ENCODE measurements at regions not wholly inside any gene's neighbourhood (a gene's known extent, or its start where the extent isn't known, plus 50 kb on each side); places are given as distances from the start of the nearest gene placed in this dataset.

DNA sequence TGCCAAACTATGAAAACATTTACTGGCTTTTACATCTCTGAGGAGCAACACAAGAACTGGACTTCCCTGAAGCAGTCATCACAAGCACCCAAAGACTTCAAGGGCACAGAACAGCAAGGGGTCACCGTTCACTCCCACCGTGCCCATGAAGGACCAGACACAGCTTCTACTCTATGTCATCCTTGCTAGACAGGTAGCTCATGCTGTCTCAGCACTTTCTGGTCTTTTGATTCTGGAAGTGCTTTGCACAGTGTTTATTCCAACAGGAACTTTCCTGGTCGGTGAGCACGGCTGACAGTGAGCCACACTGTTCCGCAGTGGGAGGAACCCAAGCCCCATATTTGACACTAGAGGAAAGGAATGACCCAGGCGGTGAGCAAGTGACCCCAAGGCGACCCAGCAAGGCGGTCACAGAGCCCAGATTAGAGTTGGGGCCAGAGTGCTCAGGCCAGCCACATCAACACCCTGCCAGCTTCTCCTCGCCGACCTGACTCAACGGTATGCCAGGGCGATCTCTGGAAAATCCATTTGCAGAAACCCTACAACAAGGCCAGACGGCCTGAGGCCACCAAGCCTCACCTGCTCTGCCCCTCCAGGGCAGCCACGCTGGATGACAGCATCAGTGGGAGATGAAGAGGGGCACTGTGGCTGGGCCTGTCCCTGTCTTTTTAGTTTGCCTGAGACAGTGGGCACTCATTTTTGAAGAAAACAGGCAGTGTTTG lies 318.6 kb downstream of the TCERG1L start:
- no peak for DNase-seq
- Histone ChIP-seq H2BK15ac (replicated peaks; ENCODE audit: low read depth) (no peak overlapping the region), H3K9ac (ENCODE audit: low read length) (no peak overlapping the region), H4K8ac (ENCODE audit: low read depth, low read length) (no peak overlapping the region), H3K79me2 (ENCODE audit: control insufficient read depth, insufficient read depth, low read length) (no peaks in the 10 kb centered on the region), H3K56ac (ENCODE audit: low read length) (no peak overlapping the region), H3K4me3 (ENCODE audit: low read length) (no peak overlapping the region), H2AK5ac (ENCODE audit: low read length) (no peak overlapping the region), H3K18ac (ENCODE audit: low read length) (no peak overlapping the region), H3K4me2 (ENCODE audit: low read length) (no peak overlapping the region), H3K27me3 (ENCODE audit: insufficient read depth, low read length, poor library complexity) (no peaks in the 10 kb centered on the region), H3K27ac (ENCODE audit: low read depth, low read length) (no peak overlapping the region), H2BK5ac (ENCODE audit: low read length) (no peak overlapping the region), H3K4ac (ENCODE audit: low read depth, low read length) (no peak overlapping the region), H3K23ac (ENCODE audit: low read length) (no peak overlapping the region), H3K4me1 (ENCODE audit: control insufficient read depth, low read depth, low read length) (no peaks in the 10 kb centered on the region), H4K5ac (ENCODE audit: low read length) (no peak overlapping the region), H3K36me3 (ENCODE audit: control insufficient read depth, insufficient read depth, low read length) (no peaks in the 10 kb centered on the region), H2BK120ac (ENCODE audit: low read depth, low read length) (no peak overlapping the region), H3K79me1 (ENCODE audit: low read length) (no peaks in the 10 kb centered on the region)
- no CpG with 5 or more reads among the region's 14 CpGs for WGBS (ENCODE audit: extremely low coverage, insufficient coverage, low lambda C conversion rate)

DNA sequence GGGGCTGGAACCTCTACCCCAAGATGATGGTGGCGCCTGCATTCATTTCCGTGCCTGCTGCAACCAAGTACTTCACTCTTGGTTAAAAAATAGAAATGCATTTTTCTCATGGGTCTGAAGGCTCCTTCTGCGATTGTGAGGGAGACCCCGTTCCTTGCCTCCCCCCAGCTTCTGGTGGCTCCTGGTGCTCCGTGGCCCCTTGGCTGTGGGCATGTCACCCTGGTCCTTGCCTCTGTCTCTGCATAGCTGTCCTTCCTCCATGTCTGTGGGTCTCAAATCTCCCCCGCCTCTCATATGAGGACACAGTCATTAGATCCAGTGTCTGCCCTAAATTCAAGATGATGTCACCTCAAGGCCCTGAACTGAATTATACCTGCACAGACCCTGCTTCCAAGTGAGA lies 317.9 kb downstream of the TCERG1L start:
- WGBS (ENCODE audit: extremely low coverage, insufficient coverage, low lambda C conversion rate): no CpG with 5 or more reads among the region's 6 CpGs
- no peak overlapping the region for H3K18ac ChIP-seq (ENCODE audit: low read length)
- no peaks in the 10 kb centered on the region for H3K79me2 ChIP-seq (ENCODE audit: control insufficient read depth, insufficient read depth, low read length)
- H3K36me3 ChIP-seq (ENCODE audit: control insufficient read depth, insufficient read depth, low read length): no peaks in the 10 kb centered on the region
- H3K27ac ChIP-seq (ENCODE audit: low read depth, low read length): no peak overlapping the region
- H3K4me3 ChIP-seq (ENCODE audit: low read length): no peak overlapping the region
- H2BK5ac ChIP-seq (ENCODE audit: low read length): no peak overlapping the region
- H3K79me1 ChIP-seq (ENCODE audit: low read length): no peaks in the 10 kb centered on the region
- H4K8ac ChIP-seq (ENCODE audit: low read depth, low read length): no peak overlapping the region
- H3K4me2 ChIP-seq (ENCODE audit: low read length): no peak overlapping the region
- no peak overlapping the region for H2AK5ac ChIP-seq (ENCODE audit: low read length)
- no peak overlapping the region for H3K23ac ChIP-seq (ENCODE audit: low read length)
- no peak for DNase-seq
- no peak overlapping the region for H2BK120ac ChIP-seq (ENCODE audit: low read depth, low read length)
- no peaks in the 10 kb centered on the region for H3K4me1 ChIP-seq (ENCODE audit: control insufficient read depth, low read depth, low read length)
- H4K5ac ChIP-seq (ENCODE audit: low read length): no peak overlapping the region
- no peak overlapping the region for H3K4ac ChIP-seq (ENCODE audit: low read depth, low read length)
- no peaks in the 10 kb centered on the region for H3K27me3 ChIP-seq (ENCODE audit: insufficient read depth, low read length, poor library complexity)
- no peak overlapping the region for H3K9ac ChIP-seq (ENCODE audit: low read length)
- no peak overlapping the region for H3K56ac ChIP-seq (ENCODE audit: low read length)
- H2BK15ac ChIP-seq (replicated peaks; ENCODE audit: low read depth): no peak overlapping the region

DNA sequence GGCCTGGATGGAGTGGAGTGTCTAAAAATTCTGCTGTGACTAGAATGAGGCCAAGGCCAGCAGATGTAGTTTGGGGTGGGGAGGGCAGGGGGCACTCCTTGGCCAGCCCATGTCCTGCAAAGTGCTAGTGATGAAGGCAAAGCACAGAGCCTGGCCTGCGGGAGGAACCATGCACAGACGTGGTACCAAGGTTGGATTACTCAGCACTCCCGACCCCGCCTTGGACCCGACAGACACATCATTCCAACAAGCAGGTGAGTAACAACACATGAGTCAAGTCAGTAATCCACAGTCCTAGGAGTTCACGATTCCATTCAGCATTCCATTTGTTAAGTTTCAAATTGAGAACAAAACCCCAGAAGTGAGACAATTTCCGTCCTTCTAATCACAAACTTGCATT lies 317.3 kb downstream of the TCERG1L start:
- Histone ChIP-seq H3K18ac (ENCODE audit: low read length) (no peak overlapping the region), H3K4me3 (ENCODE audit: low read length) (no peak overlapping the region), H3K79me2 (ENCODE audit: control insufficient read depth, insufficient read depth, low read length) (no peaks in the 10 kb centered on the region), H3K4me1 (ENCODE audit: control insufficient read depth, low read depth, low read length) (no peaks in the 10 kb centered on the region), H3K27ac (ENCODE audit: low read depth, low read length) (no peak overlapping the region), H3K4ac (ENCODE audit: low read depth, low read length) (no peak overlapping the region), H3K79me1 (ENCODE audit: low read length) (no peaks in the 10 kb centered on the region), H3K56ac (ENCODE audit: low read length) (no peak overlapping the region), H2BK15ac (replicated peaks; ENCODE audit: low read depth) (no peak overlapping the region), H3K36me3 (ENCODE audit: control insufficient read depth, insufficient read depth, low read length) (no peaks in the 10 kb centered on the region), H3K27me3 (ENCODE audit: insufficient read depth, low read length, poor library complexity) (no peaks in the 10 kb centered on the region), H4K5ac (ENCODE audit: low read length) (no peak overlapping the region), H3K4me2 (ENCODE audit: low read length) (no peak overlapping the region), H3K9ac (ENCODE audit: low read length) (no peak overlapping the region), H2BK120ac (ENCODE audit: low read depth, low read length) (no peak overlapping the region), H2BK5ac (ENCODE audit: low read length) (no peak overlapping the region), H3K23ac (ENCODE audit: low read length) (no peak overlapping the region), H4K8ac (ENCODE audit: low read depth, low read length) (no peak overlapping the region), H2AK5ac (ENCODE audit: low read length) (no peak overlapping the region)
- no CpG with 5 or more reads among the region's 7 CpGs for WGBS (ENCODE audit: extremely low coverage, insufficient coverage, low lambda C conversion rate)
- DNase-seq: no peak

DNA sequence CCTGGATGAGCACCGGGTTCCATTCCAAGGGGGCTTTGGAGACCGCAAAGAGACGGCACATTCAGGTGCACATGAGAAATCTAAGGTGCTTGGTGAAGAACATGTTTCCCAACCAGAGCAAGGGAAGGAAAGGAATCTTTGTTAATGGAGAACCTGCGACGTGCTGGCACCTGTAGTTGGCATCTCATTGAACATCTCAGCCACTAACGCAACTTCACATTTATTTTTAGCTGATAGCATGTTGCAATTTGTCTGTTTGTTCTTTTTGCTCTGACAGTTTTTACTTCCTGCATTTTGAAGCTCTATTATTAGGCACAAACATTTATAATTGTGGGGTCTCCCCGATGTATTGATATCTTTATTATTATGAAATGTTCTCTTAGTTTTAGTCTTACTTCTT lies 316.7 kb downstream of the TCERG1L start:
- Histone ChIP-seq H3K79me1 (ENCODE audit: low read length) (no peaks in the 10 kb centered on the region), H3K4me1 (ENCODE audit: control insufficient read depth, low read depth, low read length) (no peaks in the 10 kb centered on the region)
- no CpG with 5 or more reads among the region's 7 CpGs for WGBS (ENCODE audit: extremely low coverage, insufficient coverage, low lambda C conversion rate)

DNA sequence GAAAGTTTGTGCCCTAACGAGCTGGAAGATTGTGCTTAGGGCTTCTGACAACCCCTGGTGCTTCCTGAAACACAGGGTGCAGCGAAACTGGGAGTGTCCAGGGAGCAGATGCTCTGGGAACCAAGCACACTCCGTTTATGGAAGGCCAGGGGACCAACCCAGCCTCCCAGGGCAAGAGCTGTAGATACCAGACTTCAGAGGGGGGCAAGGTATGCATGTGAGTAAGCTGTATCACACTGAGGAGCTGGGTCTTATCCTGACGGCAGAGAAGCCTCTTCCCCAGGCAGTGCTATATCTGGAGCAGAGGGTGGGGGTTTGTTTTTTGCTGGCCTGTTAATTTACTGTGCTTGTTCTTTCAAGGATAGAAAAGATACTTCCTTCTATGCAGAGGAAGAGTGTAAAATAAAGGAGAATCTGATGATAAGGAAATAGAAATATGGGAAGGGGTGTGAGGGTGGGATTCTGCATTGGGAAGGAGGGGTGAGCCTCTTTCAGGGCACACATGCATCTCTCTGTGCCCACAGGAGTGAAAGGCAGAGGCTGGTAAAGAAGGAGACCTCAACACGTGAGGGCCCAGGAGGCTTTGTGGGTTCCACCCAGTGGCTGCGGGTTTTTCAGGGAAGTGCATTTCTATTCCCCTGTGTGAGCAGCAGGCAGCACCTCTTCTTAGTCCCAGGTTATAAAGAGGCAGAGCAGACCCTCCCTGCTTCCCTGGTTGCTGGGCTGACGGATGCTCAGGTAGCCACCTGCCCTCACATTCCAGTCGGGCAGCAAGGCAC lies 314.1 kb downstream of the TCERG1L start:
- Histone ChIP-seq H2BK15ac (replicated peaks; ENCODE audit: low read depth) (no peak overlapping the region), H3K23ac (ENCODE audit: low read length) (no peak overlapping the region), H3K27ac (ENCODE audit: low read depth, low read length) (no peak overlapping the region), H4K8ac (ENCODE audit: low read depth, low read length) (no peak overlapping the region), H3K56ac (ENCODE audit: low read length) (no peak overlapping the region), H2AK5ac (ENCODE audit: low read length) (no peak overlapping the region), H3K4ac (ENCODE audit: low read depth, low read length) (no peak overlapping the region), H3K9ac (ENCODE audit: low read length) (no peak overlapping the region), H3K18ac (ENCODE audit: low read length) (no peak overlapping the region), H3K4me1 (ENCODE audit: control insufficient read depth, low read depth, low read length) (no peaks in the 10 kb centered on the region), H4K5ac (ENCODE audit: low read length) (no peak overlapping the region), H3K27me3 (ENCODE audit: insufficient read depth, low read length, poor library complexity) (no peaks in the 10 kb centered on the region), H3K36me3 (ENCODE audit: control insufficient read depth, insufficient read depth, low read length) (no peaks in the 10 kb centered on the region), H3K4me3 (ENCODE audit: low read length) (no peak overlapping the region), H2BK5ac (ENCODE audit: low read length) (no peak overlapping the region), H3K79me2 (ENCODE audit: control insufficient read depth, insufficient read depth, low read length) (no peaks in the 10 kb centered on the region), H3K4me2 (ENCODE audit: low read length) (no peak overlapping the region), H2BK120ac (ENCODE audit: low read depth, low read length) (no peak overlapping the region), H3K79me1 (ENCODE audit: low read length) (no peaks in the 10 kb centered on the region)
- no peak for DNase-seq
- WGBS (ENCODE audit: extremely low coverage, insufficient coverage, low lambda C conversion rate): no CpG with 5 or more reads among the region's 8 CpGs

More for the DNA sequence above, 316.7 kb downstream of the TCERG1L start:
- Histone ChIP-seq H3K18ac (ENCODE audit: low read length) (no peak overlapping the region), H3K4ac (ENCODE audit: low read depth, low read length) (no peak overlapping the region), H3K56ac (ENCODE audit: low read length) (no peak overlapping the region), H4K5ac (ENCODE audit: low read length) (no peak overlapping the region), H2BK120ac (ENCODE audit: low read depth, low read length) (no peak overlapping the region), H3K9ac (ENCODE audit: low read length) (no peak overlapping the region), H2AK5ac (ENCODE audit: low read length) (no peak overlapping the region), H3K23ac (ENCODE audit: low read length) (no peak overlapping the region), H3K27ac (ENCODE audit: low read depth, low read length) (no peak overlapping the region), H3K36me3 (ENCODE audit: control insufficient read depth, insufficient read depth, low read length) (no peaks in the 10 kb centered on the region), H3K79me2 (ENCODE audit: control insufficient read depth, insufficient read depth, low read length) (no peaks in the 10 kb centered on the region), H3K27me3 (ENCODE audit: insufficient read depth, low read length, poor library complexity) (no peaks in the 10 kb centered on the region), H2BK5ac (ENCODE audit: low read length) (no peak overlapping the region), H4K8ac (ENCODE audit: low read depth, low read length) (no peak overlapping the region), H2BK15ac (replicated peaks; ENCODE audit: low read depth) (no peak overlapping the region), H3K4me2 (ENCODE audit: low read length) (no peak overlapping the region), H3K4me3 (ENCODE audit: low read length) (no peak overlapping the region)
- DNase-seq: no peak

Measured in mesendoderm (in vitro differentiated cells).